PFSK-1 (cell line): ENCODE measurements at regions not wholly inside any gene's neighbourhood (a gene's known extent, or its start where the extent isn't known, plus 50 kb on each side); places are given as distances from the start of the nearest gene placed in this dataset.

Source experiments
- FOXP2 ChIP-seq: optimal IDR thresholded peaks from 2 replicates; pipeline ENCODE3; 2011; ENCODE audit warnings: borderline replicate concordance, control low read depth, inconsistent platforms; ENCODE audit not compliant: insufficient read depth; ENCODE audit errors: extremely low read length, extremely low read depth
- SIN3A ChIP-seq: IDR thresholded peaks from 2 replicates; pipeline ENCODE4 v1.6.1; 2012; ENCODE audit warnings: mild to moderate bottlenecking, low read length, moderate library complexity, borderline replicate concordance; ENCODE audit not compliant: insufficient read depth
- TAF1 ChIP-seq: IDR thresholded peaks from 2 replicates; pipeline ENCODE4 v1.6.1; 2012; ENCODE audit warnings: low read length, control low read depth, borderline replicate concordance; ENCODE audit not compliant: insufficient read depth

DNA sequence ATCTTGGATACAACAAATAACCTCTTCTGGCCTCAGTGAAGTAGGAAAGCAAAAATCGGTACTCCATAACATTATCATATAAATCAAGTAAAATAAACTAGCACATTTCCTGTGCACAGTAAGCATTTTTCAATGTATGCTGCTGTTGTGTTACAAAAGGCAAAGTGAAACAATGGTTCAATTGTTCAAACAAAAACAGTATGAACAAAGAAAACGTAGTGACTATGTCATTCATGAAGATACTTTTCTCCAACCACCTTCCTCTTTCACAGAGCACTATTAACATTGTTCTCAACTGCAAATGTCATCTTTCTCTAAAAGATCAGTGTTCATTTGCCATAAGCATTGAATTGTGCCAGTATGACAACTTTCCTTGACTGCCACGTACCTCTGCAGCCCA, 318.6 kb upstream of the PRDM1 start:
- TF ChIP-seq SIN3A, result no peak
- no peak for TF ChIP-seq TAF1
- TF ChIP-seq FOXP2, result no peak
